ENCODE measurements at regions not wholly inside any gene's neighbourhood (a gene's known extent, or its start where the extent isn't known, plus 50 kb on each side); places are given as distances from the start of the nearest gene placed in this dataset.

GRCh38 chr10:3898821-3899220, 113.8 kb upstream of the KLF6 start:
- WGBS, 5 donors = 89 to 95% (median 93%) methylated on average over 4 of the region's 4 CpGs
- no peak overlapping the region for H3K27ac ChIP-seq
- no peak overlapping the region for H3K4me3 ChIP-seq
- H3K4me1 ChIP-seq = peaks cover 2 to 48% (median 24%) of the 10 kb centered on the region in 6 donors
- H3K36me3 ChIP-seq = no peaks in the 10 kb centered on the region
- intact Hi-C loops (cut with DNase I; ENCODE audit: low total_unique reads) = no loop called here
- TF ChIP-seq CTCF (IDR thresholded peaks at IDR 0.05 in 8 of 11, conservative IDR thresholded peaks at IDR 0.05 in 3 of 11) = no peak
- TF ChIP-seq POLR2AphosphoS5 (IDR thresholded peaks at IDR 0.05) = no peak
- no peak for TF ChIP-seq POLR2A (IDR thresholded peaks at IDR 0.05)
- H3K9me3 ChIP-seq = no peaks in the 10 kb centered on the region
- no peak for DNase-seq
- H3K27me3 ChIP-seq (replicated peaks in 1 of 7) = no peaks in the 10 kb centered on the region

GRCh38 chr10:3897156-3897555, 112.1 kb upstream of the KLF6 start:
- intact Hi-C loops (cut with DNase I; ENCODE audit: low total_unique reads) = no loop called here
- Histone ChIP-seq H3K4me3 (no peak overlapping the region), H3K27ac (no peak overlapping the region), H3K4me1 (peaks cover 4 to 51% (median 30%) of the 10 kb centered on the region in 6 donors), H3K36me3 (no peaks in the 10 kb centered on the region), H3K27me3 (replicated peaks in 1 of 7) (no peaks in the 10 kb centered on the region), H3K9me3 (no peaks in the 10 kb centered on the region)
- TF ChIP-seq POLR2AphosphoS5 (IDR thresholded peaks at IDR 0.05) = no peak
- TF ChIP-seq CTCF (IDR thresholded peaks at IDR 0.05 in 8 of 11, conservative IDR thresholded peaks at IDR 0.05 in 3 of 11) = no peak
- no peak for TF ChIP-seq POLR2A (IDR thresholded peaks at IDR 0.05)
- DNase-seq = no peak
- 53 to 75% (median 68%) methylated on average over 6 of the region's 6 CpGs for WGBS, 5 donors

- 58 to 85% (median 66%) methylated on average over 8 of the region's 8 CpGs for WGBS, 5 donors
- H3K36me3 ChIP-seq = no peaks in the 10 kb centered on the region
- peaks cover 0 to 45% (median 22%) of the 10 kb centered on the region in 6 donors for H3K4me1 ChIP-seq
- TF ChIP-seq POLR2AphosphoS5 (IDR thresholded peaks at IDR 0.05) (no peak), POLR2A (IDR thresholded peaks at IDR 0.05) (no peak)
- no peak for DNase-seq
- intact Hi-C loops (cut with DNase I; ENCODE audit: low total_unique reads) = no loop called here
- no peaks in the 10 kb centered on the region for H3K27me3 ChIP-seq (replicated peaks in 1 of 7)
- no peaks in the 10 kb centered on the region for H3K9me3 ChIP-seq
- no peak overlapping the region for H3K27ac ChIP-seq
- H3K4me3 ChIP-seq = no peak overlapping the region
Observed at GRCh38 chr10:3896161-3896560, 111.2 kb upstream of the KLF6 start.

- intact Hi-C loops (cut with DNase I; ENCODE audit: low total_unique reads) = no loop called here
Observed at GRCh38 chr10:3895045-3895631, 110.1 kb upstream of the KLF6 start.

More at GRCh38 chr10:3895045-3895631, 110.1 kb upstream of the KLF6 start:
- Histone ChIP-seq H3K27ac (no peak overlapping the region), H3K27me3 (replicated peaks in 1 of 7) (no peaks in the 10 kb centered on the region), H3K36me3 (no peaks in the 10 kb centered on the region), H3K9me3 (no peaks in the 10 kb centered on the region), H3K4me3 (no peak overlapping the region), H3K4me1 (peaks cover 0 to 45% (median 22%) of the 10 kb centered on the region in 6 donors)
- DNase-seq = no peak
- WGBS, 5 donors = 52 to 75% (median 63%) methylated on average over 5 of the region's 5 CpGs
- no peak for TF ChIP-seq POLR2AphosphoS5 (IDR thresholded peaks at IDR 0.05)
- TF ChIP-seq CTCF (IDR thresholded peaks at IDR 0.05 in 8 of 11, conservative IDR thresholded peaks at IDR 0.05 in 3 of 11) = no peak
- no peak for TF ChIP-seq POLR2A (IDR thresholded peaks at IDR 0.05)
